SK-N-SH (cell line): ENCODE measurements at regions not wholly inside any gene's neighbourhood (a gene's known extent, or its start where the extent isn't known, plus 50 kb on each side); places are given as distances from the start of the nearest gene placed in this dataset.

Experiments
- CHD2 ChIP-seq: fragments of 150-350 bp; IDR thresholded peaks from 2 replicates; pipeline ENCODE4 v1.6.1; 2018; ENCODE audit warnings: low read length; ENCODE audit not compliant: partially characterized antibody
- SIN3A ChIP-seq: IDR thresholded peaks from 2 replicates; pipeline ENCODE4 v1.6.1; 2012; ENCODE audit warnings: low read depth, mild to moderate bottlenecking, low read length, moderate library complexity, borderline replicate concordance
- TAF1 ChIP-seq: IDR thresholded peaks from 2 replicates; pipeline ENCODE4 v1.6.1; 2012; ENCODE audit warnings: low read depth, mild to moderate bottlenecking, low read length, moderate library complexity, borderline replicate concordance
- TF ChIP-seq, protein P1 (sequence below): fragments of 200-600 bp; sonication (generic); IDR thresholded peaks from 2 replicates; pipeline ENCODE4 v1.6.1; 2017; ENCODE audit warnings: antibody characterized with exemption, mild to moderate bottlenecking, moderate library complexity

GRCh38 chr6:67064323-67064722 lies 1357.3 kb upstream of the EYS start:
- TF ChIP-seq, protein P1, sequence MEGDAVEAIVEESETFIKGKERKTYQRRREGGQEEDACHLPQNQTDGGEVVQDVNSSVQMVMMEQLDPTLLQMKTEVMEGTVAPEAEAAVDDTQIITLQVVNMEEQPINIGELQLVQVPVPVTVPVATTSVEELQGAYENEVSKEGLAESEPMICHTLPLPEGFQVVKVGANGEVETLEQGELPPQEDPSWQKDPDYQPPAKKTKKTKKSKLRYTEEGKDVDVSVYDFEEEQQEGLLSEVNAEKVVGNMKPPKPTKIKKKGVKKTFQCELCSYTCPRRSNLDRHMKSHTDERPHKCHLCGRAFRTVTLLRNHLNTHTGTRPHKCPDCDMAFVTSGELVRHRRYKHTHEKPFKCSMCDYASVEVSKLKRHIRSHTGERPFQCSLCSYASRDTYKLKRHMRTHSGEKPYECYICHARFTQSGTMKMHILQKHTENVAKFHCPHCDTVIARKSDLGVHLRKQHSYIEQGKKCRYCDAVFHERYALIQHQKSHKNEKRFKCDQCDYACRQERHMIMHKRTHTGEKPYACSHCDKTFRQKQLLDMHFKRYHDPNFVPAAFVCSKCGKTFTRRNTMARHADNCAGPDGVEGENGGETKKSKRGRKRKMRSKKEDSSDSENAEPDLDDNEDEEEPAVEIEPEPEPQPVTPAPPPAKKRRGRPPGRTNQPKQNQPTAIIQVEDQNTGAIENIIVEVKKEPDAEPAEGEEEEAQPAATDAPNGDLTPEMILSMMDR: no peak
- no peak for TF ChIP-seq SIN3A
- no peak for TF ChIP-seq CHD2
- no peak for TF ChIP-seq TAF1
